GM12878 (cell line): ENCODE measurements at regions not wholly inside any gene's neighbourhood (a gene's known extent, or its start where the extent isn't known, plus 50 kb on each side); places are given as distances from the start of the nearest gene placed in this dataset.

ENCODE experiments used
- ATAC-seq: fragments of 200-7000 bp; cut with Tn5 transposase; 3 replicates; pipeline ENCODE4 v1.9.1; 2020; ENCODE audit warnings: mild to moderate bottlenecking, moderate library complexity
- BruUV-seq: library from RNA; stranded (reverse); fragments of 400-500 nt; replicated peaks from 2 replicates; lab custom pipeline; 2021; lab: Mats Ljungman, UMichigan
- CTCF ChIA-PET: fragments of 300-600 bp; sonication (Branson Sonifier 250); formaldehyde crosslinking; extraction: SDS; loops from one replicate; lab custom pipeline; 2021; ENCODE audit warnings: inconsistent platforms; lab: Yijun Ruan, JAX
- POLR2A ChIA-PET: fragments of 350-600 bp; formaldehyde crosslinking; extraction: SDS; loops from one replicate; lab custom pipeline; 2021; ENCODE audit warnings: inconsistent platforms; lab: Charles Lee
- RAD21 ChIA-PET: fragments of 300-600 bp; sonication (Branson Sonifier 250); formaldehyde crosslinking; loops from one replicate; lab custom pipeline; 2023; ENCODE audit warnings: antibody characterized with exemption; ENCODE audit not compliant: unreplicated experiment; lab: Charles Lee
- SMC1A ChIA-PET: fragments of 300-600 bp; sonication (Branson Sonifier 250); formaldehyde crosslinking; loops from one replicate; lab custom pipeline; 2023; ENCODE audit not compliant: unreplicated experiment, uncharacterized antibody; lab: Charles Lee
- DNase-seq: peaks from one replicate; pipeline ENCODE4 v3.0.0-alpha.2; 2011; ENCODE audit warnings: low read depth, low spot score
- FAIRE-seq: peaks from 3 replicates; lab custom pipeline; 2011; peaks lifted over from hg19 to GRCh38; lab: Jason Lieb, UNC
- H2AFZ ChIP-seq: 2 replicates; pipeline ENCODE4 v1.6.0; 2011; ENCODE audit warnings: low read depth, low read length, control low read depth; ENCODE audit not compliant: control insufficient read depth
- H3K27ac ChIP-seq: 2 replicates; pipeline ENCODE4 v1.5.1; 2011; ENCODE audit warnings: control low read depth; ENCODE audit not compliant: control insufficient read depth, insufficient read depth
- H3K27me3 ChIP-seq, 2 experiments: replicated peaks in 1 of 2; 2 replicates each; pipeline versions ENCODE4 v1.6.0 to v1.6.1; 2011; ENCODE audit warnings: low read length in 1 of 2; ENCODE audit not compliant: control insufficient read depth in 2 of 2, insufficient read depth in 2 of 2
- H3K36me3 ChIP-seq, 2 experiments: 2 replicates each; pipeline ENCODE4 v1.5.1; 2011; ENCODE audit warnings: low read length in 1 of 2; ENCODE audit not compliant: control insufficient read depth in 2 of 2, insufficient read depth in 2 of 2
- H3K4me1 ChIP-seq: 2 replicates; pipeline ENCODE4 v1.6.1; 2011; ENCODE audit warnings: mild to moderate bottlenecking, low read length, moderate library complexity, mixed read lengths; ENCODE audit not compliant: control insufficient read depth, insufficient read depth
- H3K4me2 ChIP-seq: 2 replicates; pipeline ENCODE4 v1.6.0; 2011; ENCODE audit warnings: control low read depth; ENCODE audit not compliant: control insufficient read depth, insufficient read depth
- H3K4me3 ChIP-seq: fragments of 200-600 bp; sonication (generic); 2 replicates; pipeline ENCODE4 v1.5.1; 2016
- H3K79me2 ChIP-seq: 2 replicates; pipeline ENCODE4 v1.6.0; 2011; ENCODE audit warnings: low read length; ENCODE audit not compliant: control insufficient read depth, insufficient read depth
- H3K9ac ChIP-seq: 2 replicates; pipeline ENCODE4 v1.8.0; 2011; ENCODE audit warnings: low read length, control low read depth, mixed read lengths; ENCODE audit not compliant: control insufficient read depth, insufficient read depth
- H3K9me3 ChIP-seq: replicated peaks from 3 replicates; pipeline ENCODE4 v1.5.1; 2011; ENCODE audit warnings: mild to moderate bottlenecking, low read length; ENCODE audit not compliant: control insufficient read depth, insufficient read depth
- H4K20me1 ChIP-seq: 2 replicates; pipeline ENCODE4 v1.6.0; 2011; ENCODE audit not compliant: control insufficient read depth, insufficient read depth
- ATF2 ChIP-seq: IDR thresholded peaks from 2 replicates; pipeline ENCODE4 v1.6.1; 2012; ENCODE audit warnings: low read length, inconsistent platforms
- BHLHE40 ChIP-seq, 2 experiments: fragments of 450-650 bp in 1 of 2; IDR thresholded peaks; 2 replicates each; pipeline ENCODE4 v1.6.1; 2011 to 2017; ENCODE audit warnings: low read depth in 2 of 2, borderline replicate concordance in 1 of 2, improper control_type of control experiment in 1 of 2, low read length in 1 of 2, mild to moderate bottlenecking in 1 of 2
- CBX3 ChIP-seq: fragments of 200-600 bp; sonication (generic); IDR thresholded peaks from 2 replicates; pipeline ENCODE4 v1.6.1; 2016; ENCODE audit warnings: low read depth, borderline replicate concordance
- CHD4 ChIP-seq: fragments of 200-600 bp; sonication (generic); IDR thresholded peaks from 2 replicates; pipeline ENCODE4 v1.6.1; 2016; ENCODE audit warnings: mild to moderate bottlenecking
- CREM ChIP-seq: IDR thresholded peaks from 2 replicates; pipeline ENCODE4 v1.6.1; 2014; ENCODE audit warnings: antibody characterized with exemption, low read depth
- HDAC6 ChIP-seq: fragments of 200-600 bp; sonication (generic); IDR thresholded peaks from one replicate; pipeline ENCODE4 v1.8.0; 2017; ENCODE audit warnings: antibody characterized with exemption; ENCODE audit not compliant: unreplicated experiment
- JUND ChIP-seq: IDR thresholded peaks from 2 replicates; pipeline ENCODE4 v1.6.1; 2012; ENCODE audit warnings: low read depth, mild to moderate bottlenecking, low read length, improper control_type of control experiment, moderate library complexity
- MLLT1 ChIP-seq: fragments of 450-650 bp; IDR thresholded peaks from 2 replicates; pipeline ENCODE4 v1.6.1; 2016; ENCODE audit warnings: mild to moderate bottlenecking
- PAX8 ChIP-seq: fragments of 450-650 bp; IDR thresholded peaks from 2 replicates; pipeline ENCODE4 v1.6.1; 2017; ENCODE audit warnings: mild to moderate bottlenecking, moderate library complexity
- PML ChIP-seq: IDR thresholded peaks from 2 replicates; pipeline ENCODE4 v1.6.1; 2012; ENCODE audit warnings: low read length, inconsistent platforms
- RCOR1 ChIP-seq: conservative IDR thresholded peaks from 2 replicates; pipeline ENCODE4 v1.6.1; 2012; ENCODE audit warnings: low read depth, low read length, improper control_type of control experiment
- SMC3 ChIP-seq: IDR thresholded peaks from 2 replicates; pipeline ENCODE4 v1.6.1; 2011; ENCODE audit warnings: low read length, improper control_type of control experiment, borderline replicate concordance
- SREBF1 ChIP-seq: IDR thresholded peaks from 2 replicates; pipeline ENCODE4 v1.6.1; 2012; ENCODE audit warnings: mild to moderate bottlenecking, low read length
- TAF1 ChIP-seq: IDR thresholded peaks from 2 replicates; pipeline ENCODE4 v1.6.1; 2011; ENCODE audit warnings: mild to moderate bottlenecking, low read depth, low read length, borderline replicate concordance
- TARDBP ChIP-seq: IDR thresholded peaks from 2 replicates; pipeline ENCODE4 v1.6.1; 2016; ENCODE audit warnings: borderline replicate concordance
- WGBS: methylation state at CpG from one replicate; pipeline ENCODE4 v1.1.6; 2016; ENCODE audit warnings: low lambda C conversion rate; ENCODE audit not compliant: insufficient replicate concordance, insufficient coverage; ENCODE audit errors: missing lambda C conversion rate; 5-methylcytosine and 5-hydroxymethylcytosine counted together
- in situ Hi-C: fragments of 300-500 bp; cut with MboI; formaldehyde crosslinking; loops from 9 replicates; pipeline ENCODE4 v1.14.3; 2018; ENCODE audit warnings: mixed read lengths
- intact Hi-C: fragments of 100-400 bp; cut with micrococcal nuclease; formaldehyde crosslinking; loops from one replicate; pipeline ENCODE4 v1.14.2; 2022; ENCODE audit not compliant: unreplicated experiment
- TF ChIP-seq, protein P1 (sequence below): IDR thresholded peaks from 2 replicates; pipeline ENCODE4 v1.6.1; 2011; ENCODE audit warnings: borderline replicate concordance, low read depth, mild to moderate bottlenecking, moderate library complexity, low read length; ENCODE audit not compliant: insufficient read depth, poor library complexity, severe bottlenecking

DNA sequence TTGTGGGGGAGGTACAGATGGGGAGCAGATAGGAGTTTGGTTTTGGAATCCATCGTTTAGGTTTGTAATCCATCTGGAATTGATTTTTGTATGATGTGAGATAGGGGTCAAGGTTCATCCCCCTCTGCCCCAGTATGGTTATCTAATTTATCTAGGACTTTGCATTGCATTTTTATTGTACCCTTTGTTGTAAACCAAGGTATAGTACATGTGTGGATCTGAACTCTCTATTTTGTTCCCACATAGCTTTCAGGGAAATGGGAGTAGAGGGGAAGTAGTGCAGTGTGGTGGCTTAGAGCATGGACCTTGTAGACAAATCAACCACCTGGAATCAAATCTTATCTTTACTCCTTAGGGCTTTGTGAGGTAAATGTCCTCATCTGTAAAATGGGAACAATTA, 65.7 kb downstream of the RAD54L2 start:
- intact Hi-C loops (no loop called here), in situ Hi-C loops (no loop called here)
- DNase-seq (no peak), FAIRE-seq (no peak), ATAC-seq (no peak)
- Histone ChIP-seq H3K9me3 (no peaks in the 10 kb centered on the region), H2AFZ (no peak overlapping the region), H4K20me1 (no peaks in the 10 kb centered on the region), H3K79me2 (no peaks in the 10 kb centered on the region), H3K4me3 (no peak overlapping the region), H3K27ac (no peak overlapping the region), H3K27me3 (no peaks in the 10 kb centered on the region), H3K4me2 (no peak overlapping the region), H3K4me1 (no peaks in the 10 kb centered on the region), H3K36me3 (no peaks in the 10 kb centered on the region), H3K9ac (no peak overlapping the region)
- BruUV-seq, result TSS peak; percentile 53
- ChIA-PET POLR2A (no interaction called here), CTCF (no interaction called here), SMC1A (no interaction called here), RAD21 (no interaction called here)
- WGBS, result 85% methylated on average over 1 of the region's 1 CpG
- TF ChIP-seq PML (no peak), PAX8 (no peak)
- TF ChIP-seq, protein P1, sequence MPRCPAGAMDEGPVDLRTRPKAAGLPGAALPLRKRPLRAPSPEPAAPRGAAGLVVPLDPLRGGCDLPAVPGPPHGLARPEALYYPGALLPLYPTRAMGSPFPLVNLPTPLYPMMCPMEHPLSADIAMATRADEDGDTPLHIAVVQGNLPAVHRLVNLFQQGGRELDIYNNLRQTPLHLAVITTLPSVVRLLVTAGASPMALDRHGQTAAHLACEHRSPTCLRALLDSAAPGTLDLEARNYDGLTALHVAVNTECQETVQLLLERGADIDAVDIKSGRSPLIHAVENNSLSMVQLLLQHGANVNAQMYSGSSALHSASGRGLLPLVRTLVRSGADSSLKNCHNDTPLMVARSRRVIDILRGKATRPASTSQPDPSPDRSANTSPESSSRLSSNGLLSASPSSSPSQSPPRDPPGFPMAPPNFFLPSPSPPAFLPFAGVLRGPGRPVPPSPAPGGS, result no peak

- Histone ChIP-seq H4K20me1 (no peaks in the 10 kb centered on the region), H3K4me3 (no peak overlapping the region), H3K79me2 (no peaks in the 10 kb centered on the region), H3K4me2 (no peak overlapping the region), H3K9ac (no peak overlapping the region), H3K36me3 (no peaks in the 10 kb centered on the region), H3K27me3 (no peaks in the 10 kb centered on the region), H3K9me3 (no peaks in the 10 kb centered on the region), H3K27ac (no peak overlapping the region), H3K4me1 (no peaks in the 10 kb centered on the region), H2AFZ (no peak overlapping the region)
- FAIRE-seq (no peak), DNase-seq (no peak), ATAC-seq (no peak)
- intact Hi-C loops (no loop called here), in situ Hi-C loops (no loop called here)
- SMC1A ChIA-PET, result interaction anchor here (0.7 kb wide), 1 partner anchor 9 kb away, joined by 3 read pairs; no protein-coding TSS in a partner anchor
- CTCF ChIA-PET, result interaction anchor here (1.2 kb wide), 1 partner anchor 105 kb away, joined by 3 read pairs; no protein-coding TSS in a partner anchor
- BruUV-seq, result no TSS peak
- RAD21 ChIA-PET, result no interaction called here
- WGBS, result 87% methylated on average over 3 of the region's 3 CpGs
- POLR2A ChIA-PET, result no interaction called here
- TF ChIP-seq CHD4 (no peak), MLLT1 (no peak), BHLHE40 (IDR thresholded peaks at IDR 0.05; ENCODE audit: borderline replicate concordance in 1 of 2, low read depth in 2 of 2, low read length in 1 of 2) (no peak), HDAC6 (no peak), JUND (no peak), RCOR1 (no peak), TARDBP (no peak), SMC3 (no peak), CREM (no peak), CBX3 (no peak), TAF1 (no peak), ATF2 (no peak), SREBF1 (no peak)
Observed at GRCh38 chr3:51605938-51606337, 65.1 kb upstream of the TEX264 start.
